ENCODE measurements at regions not wholly inside any gene's neighbourhood (a gene's known extent, or its start where the extent isn't known, plus 50 kb on each side); places are given as distances from the start of the nearest gene placed in this dataset.

GRCh38 chr6:145238787-145239186 lies 496.5 kb downstream of the EPM2A start:
- Histone ChIP-seq H3K36me3 (ENCODE audit: control insufficient read depth, insufficient read depth, low read length) (no peaks in the 10 kb centered on the region), H3K4me1 (ENCODE audit: control insufficient read depth, insufficient read depth, low read length) (no peaks in the 10 kb centered on the region), H3K4me3 (ENCODE audit: low read depth in 2 of 2, low read length in 2 of 2) (no peak overlapping the region), H3K27ac (ENCODE audit: low read length) (no peak overlapping the region), H3K27me3 (ENCODE audit: control insufficient read depth, insufficient read depth, low read length) (no peaks in the 10 kb centered on the region), H3K9me3 (ENCODE audit: control insufficient read depth, insufficient read depth, low read depth, low read length) (no peaks in the 10 kb centered on the region)
- no TSS peak for BruUV-seq (replicated peaks)
- DNase-seq (ENCODE audit: low read depth, low spot score) = no peak
- no peak for ATAC-seq
- in situ Hi-C loops (cut with HindIII; ENCODE audit: low pct_unique_long_range_greater_than_20kb, low sequenced_read_pairs) = no loop called here
- intact Hi-C loops (cut with micrococcal nuclease; ENCODE audit: unreplicated experiment) = no loop called here
- ChIA-PET POLR2A (no interaction called here), CTCF (no interaction called here)
- TF ChIP-seq, protein P1, sequence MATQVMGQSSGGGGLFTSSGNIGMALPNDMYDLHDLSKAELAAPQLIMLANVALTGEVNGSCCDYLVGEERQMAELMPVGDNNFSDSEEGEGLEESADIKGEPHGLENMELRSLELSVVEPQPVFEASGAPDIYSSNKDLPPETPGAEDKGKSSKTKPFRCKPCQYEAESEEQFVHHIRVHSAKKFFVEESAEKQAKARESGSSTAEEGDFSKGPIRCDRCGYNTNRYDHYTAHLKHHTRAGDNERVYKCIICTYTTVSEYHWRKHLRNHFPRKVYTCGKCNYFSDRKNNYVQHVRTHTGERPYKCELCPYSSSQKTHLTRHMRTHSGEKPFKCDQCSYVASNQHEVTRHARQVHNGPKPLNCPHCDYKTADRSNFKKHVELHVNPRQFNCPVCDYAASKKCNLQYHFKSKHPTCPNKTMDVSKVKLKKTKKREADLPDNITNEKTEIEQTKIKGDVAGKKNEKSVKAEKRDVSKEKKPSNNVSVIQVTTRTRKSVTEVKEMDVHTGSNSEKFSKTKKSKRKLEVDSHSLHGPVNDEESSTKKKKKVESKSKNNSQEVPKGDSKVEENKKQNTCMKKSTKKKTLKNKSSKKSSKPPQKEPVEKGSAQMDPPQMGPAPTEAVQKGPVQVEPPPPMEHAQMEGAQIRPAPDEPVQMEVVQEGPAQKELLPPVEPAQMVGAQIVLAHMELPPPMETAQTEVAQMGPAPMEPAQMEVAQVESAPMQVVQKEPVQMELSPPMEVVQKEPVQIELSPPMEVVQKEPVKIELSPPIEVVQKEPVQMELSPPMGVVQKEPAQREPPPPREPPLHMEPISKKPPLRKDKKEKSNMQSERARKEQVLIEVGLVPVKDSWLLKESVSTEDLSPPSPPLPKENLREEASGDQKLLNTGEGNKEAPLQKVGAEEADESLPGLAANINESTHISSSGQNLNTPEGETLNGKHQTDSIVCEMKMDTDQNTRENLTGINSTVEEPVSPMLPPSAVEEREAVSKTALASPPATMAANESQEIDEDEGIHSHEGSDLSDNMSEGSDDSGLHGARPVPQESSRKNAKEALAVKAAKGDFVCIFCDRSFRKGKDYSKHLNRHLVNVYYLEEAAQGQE (IDR thresholded peaks at IDR 0.05; ENCODE audit: insufficient read depth in 1 of 2, low read depth in 2 of 2, low read length in 1 of 2) = no peak
- TF ChIP-seq CTCF (IDR thresholded peaks at IDR 0.05) (no peak), TCF7L2 (IDR thresholded peaks at IDR 0.05; ENCODE audit: low read depth, low read length) (no peak), SIN3A (IDR thresholded peaks at IDR 0.05; ENCODE audit: borderline replicate concordance, insufficient read depth, low read depth, low read length) (no peak), POLR2AphosphoS5 (IDR thresholded peaks at IDR 0.05; ENCODE audit: low read depth, low read length) (no peak)

DNA sequence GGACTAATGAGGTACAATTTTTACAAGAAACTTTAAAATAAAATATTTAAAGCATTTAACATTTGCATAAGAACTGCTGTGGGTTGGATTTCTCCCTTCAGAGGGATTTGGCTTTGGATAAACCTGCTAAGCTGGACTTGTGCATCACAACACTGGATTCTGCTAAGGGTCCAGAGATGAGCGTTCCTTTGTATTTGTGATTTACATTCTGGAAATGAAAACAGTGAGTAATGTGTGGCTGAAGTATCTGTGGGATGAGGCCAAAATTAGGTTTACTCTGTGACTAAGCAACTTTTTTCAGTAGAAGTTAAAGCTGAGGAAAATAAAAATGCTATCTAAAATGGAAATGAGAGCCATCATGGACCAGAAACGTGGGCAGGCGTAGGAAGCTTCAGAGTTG lies 494.3 kb downstream of the EPM2A start:
- no TSS peak for BruUV-seq (replicated peaks)
- DNase-seq (ENCODE audit: low read depth, low spot score) (no peak), ATAC-seq (no peak)
- H3K27ac ChIP-seq (ENCODE audit: low read length) = no peak overlapping the region
- H3K9me3 ChIP-seq (ENCODE audit: control insufficient read depth, insufficient read depth, low read depth, low read length) = no peaks in the 10 kb centered on the region
- intact Hi-C loops (cut with micrococcal nuclease; ENCODE audit: unreplicated experiment) = no loop called here
- no peaks in the 10 kb centered on the region for H3K36me3 ChIP-seq (ENCODE audit: control insufficient read depth, insufficient read depth, low read length)
- no peak overlapping the region for H3K4me3 ChIP-seq (ENCODE audit: low read depth in 2 of 2, low read length in 2 of 2)
- no peaks in the 10 kb centered on the region for H3K4me1 ChIP-seq (ENCODE audit: control insufficient read depth, insufficient read depth, low read length)
- POLR2A ChIA-PET = no interaction called here
- TF ChIP-seq POLR2AphosphoS5 (IDR thresholded peaks at IDR 0.05; ENCODE audit: low read depth, low read length) (no peak), CTCF (IDR thresholded peaks at IDR 0.05) (no peak), SIN3A (IDR thresholded peaks at IDR 0.05; ENCODE audit: borderline replicate concordance, insufficient read depth, low read depth, low read length) (no peak), TCF7L2 (IDR thresholded peaks at IDR 0.05; ENCODE audit: low read depth, low read length) (no peak)
- TF ChIP-seq, protein P1 (IDR thresholded peaks at IDR 0.05; ENCODE audit: insufficient read depth in 1 of 2, low read depth in 2 of 2, low read length in 1 of 2) = no peak
- CTCF ChIA-PET = no interaction called here
- in situ Hi-C loops (cut with HindIII; ENCODE audit: low pct_unique_long_range_greater_than_20kb, low sequenced_read_pairs) = no loop called here
- H3K27me3 ChIP-seq (ENCODE audit: control insufficient read depth, insufficient read depth, low read length) = no peaks in the 10 kb centered on the region
